Neural progenitor cell (in vitro differentiated cells): ENCODE measurements at regions not wholly inside any gene's neighbourhood (a gene's known extent, or its start where the extent isn't known, plus 50 kb on each side); places are given as distances from the start of the nearest gene placed in this dataset.
A peak's percentile ranks its signal among the peaks of the same experiment; 100 is the strongest.

ENCODE experiments used
- DNase-seq: peaks from one replicate; pipeline ENCODE4 v3.0.0-alpha.2; 2016; ENCODE audit warnings: low spot score
- H2AFZ ChIP-seq: fragments of 200-600 bp; sonication (generic); replicated peaks from 2 replicates; pipeline ENCODE4 v1.6.1; 2016; ENCODE audit warnings: antibody characterized with exemption
- H3F3A ChIP-seq: fragments of 200-600 bp; sonication (generic); 2 replicates; pipeline ENCODE4 v1.6.1; 2016; ENCODE audit warnings: antibody characterized with exemption, low read depth
- H3K27ac ChIP-seq: fragments of 200-600 bp; sonication (generic); 2 replicates; pipeline ENCODE4 v1.5.1; 2016; ENCODE audit warnings: mild to moderate bottlenecking
- H3K27me3 ChIP-seq: fragments of 200-600 bp; sonication (generic); 2 replicates; pipeline ENCODE4 v1.6.1; 2016; ENCODE audit warnings: mild to moderate bottlenecking, moderate library complexity
- H3K36me3 ChIP-seq: fragments of 200-600 bp; sonication (generic); 2 replicates; pipeline ENCODE4 v1.5.1; 2016
- H3K4me1 ChIP-seq: fragments of 200-600 bp; sonication (generic); 2 replicates; pipeline ENCODE4 v1.6.1; 2016; ENCODE audit warnings: mixed run types
- H3K4me2 ChIP-seq: fragments of 200-600 bp; sonication (generic); 2 replicates; pipeline ENCODE4 v1.6.1; 2016
- H3K4me3 ChIP-seq: fragments of 200-600 bp; sonication (generic); 2 replicates; pipeline ENCODE4 v1.5.1; 2016
- H3K79me2 ChIP-seq: fragments of 200-600 bp; sonication (generic); 2 replicates; pipeline ENCODE4 v1.6.1; 2016; ENCODE audit warnings: low read depth
- H3K9ac ChIP-seq: fragments of 200-600 bp; sonication (generic); 2 replicates; pipeline ENCODE4 v1.6.1; 2016
- H3K9me3 ChIP-seq: fragments of 200-600 bp; sonication (generic); 2 replicates; pipeline ENCODE4 v1.5.1; 2016; ENCODE audit warnings: low read depth
- H4K20me1 ChIP-seq: fragments of 200-600 bp; sonication (generic); 2 replicates; pipeline ENCODE4 v1.6.1; 2016; ENCODE audit warnings: low read depth
- H3K27ac Mint-ChIP-seq: 3 replicates; pipeline ENCODE4 v1.8.0; 2021; ENCODE audit warnings: mixed read lengths
- H3K27me3 Mint-ChIP-seq: 2 replicates; pipeline ENCODE4 v1.8.0; 2022; ENCODE audit warnings: low read depth, mild to moderate bottlenecking, inconsistent platforms, moderate library complexity, mixed read lengths; ENCODE audit not compliant: insufficient read depth
- H3K36me3 Mint-ChIP-seq: 3 replicates; pipeline ENCODE4 v1.8.0; 2021; ENCODE audit warnings: mixed read lengths
- H3K4me1 Mint-ChIP-seq: 3 replicates; pipeline ENCODE4 v1.8.0; 2021; ENCODE audit warnings: mixed read lengths
- H3K4me3 Mint-ChIP-seq: 3 replicates; pipeline ENCODE4 v1.8.0; 2021; ENCODE audit warnings: mild to moderate bottlenecking, moderate library complexity, mixed read lengths
- H3K9me3 Mint-ChIP-seq: 3 replicates; pipeline ENCODE4 v1.8.0; 2020; ENCODE audit warnings: mixed read lengths
- CTCF ChIP-seq: fragments of 200-600 bp; sonication (generic); IDR thresholded peaks from 2 replicates; pipeline ENCODE4 v1.5.1; 2017; ENCODE audit warnings: antibody characterized with exemption, mild to moderate bottlenecking
- EZH2 ChIP-seq: fragments of 200-600 bp; sonication (generic); IDR thresholded peaks from 2 replicates; pipeline ENCODE4 v1.6.1; 2017; ENCODE audit warnings: antibody characterized with exemption, mild to moderate bottlenecking, moderate library complexity
- EZH2phosphoT487 ChIP-seq: fragments of 200-600 bp; sonication (generic); IDR thresholded peaks from 2 replicates; pipeline ENCODE4 v1.6.1; 2017; ENCODE audit warnings: antibody characterized with exemption

GRCh38 chr6:163971841-163972838 lies 557.6 kb downstream of the QKI start:
- Histone ChIP-seq H3K36me3 (no peaks in the 10 kb centered on the region), H3F3A (no peaks in the 10 kb centered on the region), H3K4me2 (no peak overlapping the region), H3K27ac (no peak overlapping the region), H3K79me2 (no peaks in the 10 kb centered on the region), H3K9me3 (no peaks in the 10 kb centered on the region), H4K20me1 (no peaks in the 10 kb centered on the region), H2AFZ (no peak overlapping the region), H3K9ac (no peak overlapping the region), H3K4me3 (no peak overlapping the region), H3K27me3 (no peaks in the 10 kb centered on the region), H3K4me1 (no peaks in the 10 kb centered on the region)
- Mint-ChIP-seq H3K36me3 (peaks cover 3% of the 10 kb centered on the region), H3K27me3 (peaks cover 6% of the 10 kb centered on the region), H3K9me3 (peaks cover 10% of the 10 kb centered on the region), H3K27ac (peak overlapping the region; percentile 17), H3K4me3 (no peak overlapping the region), H3K4me1 (peaks cover under 1% of the 10 kb centered on the region)
- DNase-seq = no peak
- TF ChIP-seq EZH2 = no peak
- TF ChIP-seq EZH2phosphoT487 = no peak
- no peak for TF ChIP-seq CTCF

DNA sequence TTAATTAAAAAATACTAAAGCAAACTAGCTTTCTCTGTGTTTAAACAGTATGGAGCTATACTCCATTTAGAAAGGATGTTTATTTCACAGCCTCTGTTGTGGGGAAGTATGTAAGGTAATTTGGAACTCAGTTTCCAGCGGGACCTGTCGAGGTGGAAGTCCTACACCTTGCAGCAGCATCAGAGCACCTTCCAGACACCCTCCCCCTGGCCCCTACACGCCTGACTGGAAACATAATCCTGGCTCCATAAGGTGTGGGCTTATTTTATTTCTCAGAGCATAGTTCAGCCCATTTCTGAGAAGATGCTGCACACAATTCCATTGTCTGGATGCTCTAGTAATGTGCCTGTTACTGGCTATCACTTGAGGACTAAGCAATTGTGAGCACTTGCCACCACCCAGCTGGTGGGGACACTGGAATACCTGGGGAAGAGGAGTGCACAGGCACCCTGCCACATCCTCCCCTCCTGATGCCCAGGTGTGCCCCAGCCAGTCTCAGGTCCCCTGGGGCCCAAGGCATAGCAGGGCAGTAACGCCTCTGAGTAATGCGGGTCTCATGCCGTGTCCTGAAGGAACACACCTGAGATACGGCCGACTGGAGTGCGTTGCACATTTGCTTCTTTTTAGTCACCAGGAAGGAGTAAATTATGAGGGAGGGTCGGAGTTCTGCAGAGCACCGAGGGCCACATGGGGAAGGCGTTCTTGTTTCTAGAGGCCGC lies 556.5 kb downstream of the QKI start:
- H3K27me3 ChIP-seq = no peaks in the 10 kb centered on the region
- H3K79me2 ChIP-seq = no peaks in the 10 kb centered on the region
- no peaks in the 10 kb centered on the region for H3K36me3 ChIP-seq
- H3F3A ChIP-seq = no peaks in the 10 kb centered on the region
- H3K4me3 Mint-ChIP-seq = no peak overlapping the region
- H3K9ac ChIP-seq = no peak overlapping the region
- no peaks in the 10 kb centered on the region for H3K9me3 ChIP-seq
- H3K36me3 Mint-ChIP-seq = peaks cover 3% of the 10 kb centered on the region
- no peak overlapping the region for H3K4me2 ChIP-seq
- no peak overlapping the region for H2AFZ ChIP-seq
- no peak for TF ChIP-seq EZH2
- TF ChIP-seq CTCF = no peak
- no peak for TF ChIP-seq EZH2phosphoT487
- H3K27ac ChIP-seq = no peak overlapping the region
- no peaks in the 10 kb centered on the region for H4K20me1 ChIP-seq
- H3K4me1 Mint-ChIP-seq = peaks cover 9% of the 10 kb centered on the region
- H3K27ac Mint-ChIP-seq = no peak overlapping the region
- H3K27me3 Mint-ChIP-seq = peaks cover 6% of the 10 kb centered on the region
- no peaks in the 10 kb centered on the region for H3K4me1 ChIP-seq
- no peak overlapping the region for H3K4me3 ChIP-seq
- H3K9me3 Mint-ChIP-seq = peaks cover 7% of the 10 kb centered on the region
- no peak for DNase-seq

DNA sequence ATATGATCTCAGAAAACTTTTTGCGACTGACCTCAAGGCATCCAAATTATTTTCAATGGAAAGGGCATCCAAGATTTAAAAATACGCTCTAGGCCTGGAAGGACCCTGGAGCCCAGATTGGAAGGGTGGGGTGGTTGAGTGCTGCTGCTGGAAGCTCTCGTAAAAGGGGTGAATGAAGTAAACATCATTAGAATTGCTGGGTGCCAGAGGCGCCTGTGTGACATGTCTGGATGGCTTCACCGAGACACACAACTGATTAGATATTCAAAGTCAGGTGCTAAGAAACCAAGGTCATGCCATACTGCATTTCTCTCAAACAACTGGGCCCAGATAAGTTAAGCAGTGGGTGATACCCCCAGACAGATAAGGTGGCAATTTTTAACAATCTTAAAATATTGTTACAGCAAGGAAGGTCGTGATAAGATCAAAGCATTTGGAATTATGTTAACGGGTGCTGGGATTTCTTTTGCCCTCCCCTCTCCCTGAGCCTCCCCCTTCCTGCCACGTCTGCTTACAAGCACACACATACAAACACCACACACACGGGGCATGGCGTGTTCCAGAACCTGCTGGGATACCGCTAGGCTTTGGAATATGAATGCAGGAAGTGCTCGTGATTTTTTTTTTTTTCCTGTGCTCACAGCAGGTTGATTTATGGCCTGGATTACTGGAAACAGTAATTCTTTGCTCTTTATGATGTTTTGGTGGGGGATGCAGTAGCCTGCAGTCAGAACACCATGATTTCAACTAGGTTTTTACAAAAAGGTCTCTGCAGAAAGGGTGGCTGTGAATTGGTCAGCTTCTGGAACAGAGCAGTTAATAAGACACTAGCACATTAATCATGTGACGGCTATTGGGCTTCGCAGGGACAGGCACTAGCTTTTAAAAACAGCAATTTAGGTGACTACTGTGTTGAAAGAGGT lies 551.2 kb downstream of the QKI start:
- TF ChIP-seq EZH2phosphoT487 (no peak), CTCF (no peak), EZH2 (no peak)
- Histone ChIP-seq H3K4me2 (no peak overlapping the region), H4K20me1 (no peaks in the 10 kb centered on the region), H3K4me1 (peaks cover 2% of the 10 kb centered on the region), H3K4me3 (no peak overlapping the region), H3K9me3 (no peaks in the 10 kb centered on the region), H3K27ac (no peak overlapping the region), H3K27me3 (no peaks in the 10 kb centered on the region), H3F3A (no peaks in the 10 kb centered on the region), H3K9ac (no peak overlapping the region), H3K36me3 (no peaks in the 10 kb centered on the region), H2AFZ (no peak overlapping the region), H3K79me2 (no peaks in the 10 kb centered on the region)
- H3K9me3 Mint-ChIP-seq = no peaks in the 10 kb centered on the region
- H3K27me3 Mint-ChIP-seq = peaks cover 11% of the 10 kb centered on the region
- DNase-seq = no peak
- H3K4me3 Mint-ChIP-seq = no peak overlapping the region
- H3K27ac Mint-ChIP-seq = peak overlapping the region; percentile 11
- peaks cover 25% of the 10 kb centered on the region for H3K4me1 Mint-ChIP-seq
- H3K36me3 Mint-ChIP-seq = peaks cover 1% of the 10 kb centered on the region
